ENCODE measurements at regions not wholly inside any gene's neighbourhood (a gene's known extent, or its start where the extent isn't known, plus 50 kb on each side); places are given as distances from the start of the nearest gene placed in this dataset.

- TF ChIP-seq CTCF (IDR thresholded peaks at IDR 0.05 in 4 of 5, conservative IDR thresholded peaks at IDR 0.05 in 1 of 5) (no peak), POLR2A (IDR thresholded peaks at IDR 0.05) (no peak)
Measured at GRCh38 chr10:36808625-36809362, 316.6 kb upstream of the ANKRD30A start.

All from gastrocnemius medialis (tissue), 4 donors.